UCSD-AML1 (cell line): ENCODE measurements at regions not wholly inside any gene's neighbourhood (a gene's known extent, or its start where the extent isn't known, plus 50 kb on each side); places are given as distances from the start of the nearest gene placed in this dataset.
"Not testable (repeated sequence)": the region's sequence is repeated elsewhere in the genome, so short reads cannot be mapped to it uniquely, and the experiment has no call there.

Experiments
- DNase-seq: peaks from one replicate; lab custom pipeline; 2025; ENCODE audit not compliant: unreplicated experiment; lab: John Stamatoyannopoulos, UW

DNA sequence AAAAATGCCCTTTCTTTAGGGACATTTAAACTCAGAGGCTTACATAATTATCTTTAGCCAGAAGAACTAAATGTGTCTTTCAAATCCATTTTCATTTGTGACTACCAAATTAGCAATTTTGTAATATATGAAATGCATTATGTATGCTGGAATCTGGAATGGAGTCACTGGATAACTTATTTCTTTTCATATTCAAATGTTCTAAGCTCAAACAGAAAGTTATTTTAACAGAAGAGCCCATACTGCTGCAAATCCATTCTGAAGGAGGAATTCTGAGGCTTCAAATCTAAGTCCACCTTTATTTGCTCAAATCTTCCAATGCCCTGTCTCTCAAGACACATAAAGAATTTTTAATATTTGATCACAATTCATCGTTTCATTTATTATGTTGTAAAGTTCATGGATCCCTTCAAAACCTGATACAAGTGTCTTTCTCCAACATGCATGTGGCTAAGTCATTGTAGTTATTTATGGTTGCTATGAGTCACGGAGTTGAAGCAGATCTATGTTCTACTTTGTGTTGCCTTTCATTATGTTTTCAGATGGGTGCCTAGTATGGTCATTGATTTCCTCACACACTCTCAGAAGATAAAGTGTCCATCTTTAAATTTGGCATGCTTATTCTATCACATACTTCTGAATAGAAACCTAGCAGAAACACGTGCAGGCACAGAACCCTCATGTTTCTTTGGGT is 214.8 kb upstream of the GCFC2 start:
- no peak for DNase-seq

DNA sequence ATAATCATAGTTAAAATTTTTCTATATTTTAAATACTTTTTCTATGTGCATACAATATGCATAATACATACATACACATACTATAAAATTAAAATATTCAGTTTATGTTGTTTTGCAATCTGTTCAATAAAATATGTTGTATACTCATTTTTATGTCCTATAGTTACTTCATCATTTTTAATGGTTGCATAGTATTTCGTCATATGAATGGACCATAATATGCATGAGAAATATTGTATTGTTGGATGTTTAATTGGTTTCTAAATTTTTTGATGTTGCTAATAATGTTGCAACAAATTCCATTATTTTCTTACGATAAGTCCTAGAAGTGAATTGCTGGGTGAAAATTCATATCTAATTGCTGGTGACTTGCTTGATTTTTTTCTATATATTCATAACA is 211.5 kb upstream of the GCFC2 start:
- no peak for DNase-seq

DNA sequence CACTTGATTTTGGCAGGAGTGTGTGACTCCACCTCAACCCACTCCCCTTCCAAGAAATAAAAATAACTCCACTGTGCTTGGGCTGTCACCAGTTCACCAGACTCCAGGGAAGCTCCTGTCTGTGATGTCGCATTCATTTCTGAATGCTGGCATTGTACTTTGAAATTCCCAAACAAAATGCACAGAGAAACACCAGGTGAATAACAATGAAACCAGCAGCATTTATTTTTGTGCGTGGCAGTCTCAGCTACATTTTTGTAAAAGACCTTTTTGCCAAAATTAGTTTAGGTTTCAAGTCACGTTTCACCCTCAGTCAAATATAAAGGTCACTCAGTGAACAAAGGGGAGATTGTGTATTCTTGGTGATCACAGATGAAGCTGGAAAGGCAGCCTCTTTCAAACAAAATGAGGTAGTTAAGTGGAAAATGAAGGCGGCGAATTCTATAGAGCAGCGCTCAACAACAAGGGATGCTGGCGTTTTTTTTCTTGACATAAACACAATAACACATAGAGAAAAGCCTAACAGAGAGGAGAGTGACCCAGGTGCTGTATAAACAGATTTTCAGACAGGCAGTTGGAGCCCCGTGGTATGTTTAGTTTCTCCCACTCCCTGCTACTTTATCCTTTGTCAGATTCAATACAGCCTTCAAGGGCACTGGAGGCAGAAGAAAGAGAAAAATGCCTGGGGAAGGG is 210.3 kb upstream of the GCFC2 start:
- DNase-seq: no peak

DNA sequence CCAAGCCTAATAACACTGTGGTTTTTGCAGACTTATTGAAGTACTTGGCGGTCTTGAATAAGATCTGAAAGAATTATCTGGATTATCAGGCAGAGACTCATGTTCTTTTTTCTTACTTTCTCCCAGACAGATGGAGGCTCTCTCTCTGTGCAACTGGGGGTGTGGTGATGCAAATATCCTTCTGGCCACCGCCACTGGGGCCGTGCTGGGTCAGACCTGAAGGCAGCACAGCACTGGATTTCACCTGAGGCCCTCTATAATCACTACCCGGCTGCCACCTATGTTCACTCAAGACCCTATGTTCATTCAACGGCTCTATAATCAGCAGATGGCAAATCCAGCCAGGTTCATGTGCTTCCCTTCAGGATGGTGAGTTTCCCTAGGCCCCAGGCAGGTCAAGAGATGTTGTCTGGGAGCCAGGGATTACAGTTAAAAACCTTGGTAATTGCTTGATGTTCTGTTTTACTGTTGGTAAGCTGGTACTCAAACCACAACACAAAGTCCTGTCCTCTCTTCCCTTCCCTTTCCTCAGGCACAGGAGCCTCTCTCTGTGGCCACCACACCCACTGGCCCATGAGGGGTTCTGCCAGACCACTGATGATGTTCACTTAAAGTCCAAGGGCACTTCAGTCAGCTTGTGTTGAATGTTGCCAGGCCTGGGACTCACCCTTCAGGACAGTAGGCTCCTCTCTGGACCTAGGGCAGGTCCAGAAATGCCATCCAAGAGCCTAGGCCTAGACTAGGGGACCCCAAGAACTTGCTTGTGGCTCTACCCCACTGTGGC is 205.3 kb upstream of the GCFC2 start:
- DNase-seq: no peak

DNA sequence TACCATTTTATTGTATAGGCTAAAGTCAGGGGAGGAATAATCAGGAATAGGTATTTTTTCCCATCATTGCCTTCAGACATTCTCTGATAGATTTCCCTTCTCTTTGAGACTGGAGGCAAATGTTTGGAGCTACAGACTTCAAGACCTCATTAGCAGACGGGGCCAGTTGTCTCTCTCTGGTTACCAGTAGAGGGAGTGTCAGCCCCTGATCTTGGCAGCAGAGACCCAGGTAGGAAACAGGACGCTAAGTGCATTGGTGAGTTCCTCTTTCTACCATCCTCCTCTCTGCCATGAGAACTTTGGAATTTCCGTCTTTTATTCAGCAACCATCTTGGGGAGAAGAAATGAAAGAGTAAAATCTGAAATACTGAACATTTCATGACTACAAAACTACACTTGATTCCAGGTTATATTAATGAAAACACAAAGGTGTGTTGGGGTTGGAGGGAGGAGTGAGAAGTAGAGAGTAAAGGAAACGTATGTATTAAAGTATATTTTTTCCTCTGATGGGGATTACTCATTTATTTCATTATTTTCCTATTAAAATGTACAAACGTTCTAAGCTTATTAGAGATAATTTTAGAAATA is 186.2 kb upstream of the GCFC2 start:
- DNase-seq: peak; percentile 6

DNA sequence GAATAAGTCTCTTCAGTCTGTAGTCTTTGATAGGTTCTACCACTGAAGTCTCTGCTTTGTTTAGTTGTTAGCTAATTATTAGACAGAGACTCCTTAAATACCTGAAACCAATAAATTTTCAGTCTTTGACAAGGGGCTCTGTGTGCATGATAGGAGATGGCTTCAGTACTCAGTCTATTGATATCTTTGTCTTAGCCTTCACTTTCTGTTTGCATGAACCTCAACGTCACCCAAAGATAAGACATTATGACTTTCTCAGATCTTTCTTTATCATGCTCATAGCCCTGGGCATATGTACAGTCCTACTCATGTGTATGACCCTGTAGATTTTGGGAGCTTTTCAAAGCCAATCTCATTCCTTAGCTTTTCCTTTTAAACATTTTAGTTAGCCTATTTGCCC is 183.5 kb upstream of the GCFC2 start:
- DNase-seq: no peak

DNA sequence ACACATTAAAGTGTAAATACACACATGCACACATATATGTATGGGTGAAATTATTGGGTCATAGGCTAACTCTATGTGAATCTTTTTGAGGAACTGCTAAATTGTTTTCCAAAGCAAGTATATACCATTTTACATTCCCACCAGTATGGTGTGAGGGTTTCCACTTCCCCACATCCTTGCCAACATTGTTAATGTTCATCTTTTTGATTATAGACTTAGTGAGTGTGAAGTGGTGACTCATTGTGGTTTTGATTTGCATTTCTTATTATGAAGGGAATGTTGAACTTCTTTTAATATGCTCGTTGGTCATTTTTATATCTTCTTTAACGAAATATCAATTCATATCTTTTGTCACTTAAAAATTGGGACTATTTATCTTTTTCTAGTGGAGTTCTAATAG is 181.8 kb upstream of the GCFC2 start:
- no peak for DNase-seq

DNA sequence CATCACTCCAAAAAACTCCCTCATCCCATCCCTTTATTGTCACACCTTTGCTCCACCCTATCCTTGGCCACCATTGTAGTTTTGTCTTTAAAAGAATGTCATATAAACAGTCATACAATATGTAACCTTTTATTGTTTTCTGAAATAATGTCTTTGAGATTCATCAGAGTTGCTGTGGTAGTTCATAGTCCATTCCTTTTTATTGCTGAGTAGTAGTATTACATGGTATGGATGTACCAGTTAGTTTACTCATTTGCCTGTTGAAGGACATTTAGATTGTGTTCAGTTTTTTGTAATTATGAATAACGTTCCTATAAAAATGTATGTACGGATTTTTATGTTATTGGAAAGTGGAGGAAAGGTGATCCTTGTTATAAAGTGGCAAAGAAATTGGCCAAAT is 171.8 kb upstream of the GCFC2 start:
- DNase-seq: no peak

DNA sequence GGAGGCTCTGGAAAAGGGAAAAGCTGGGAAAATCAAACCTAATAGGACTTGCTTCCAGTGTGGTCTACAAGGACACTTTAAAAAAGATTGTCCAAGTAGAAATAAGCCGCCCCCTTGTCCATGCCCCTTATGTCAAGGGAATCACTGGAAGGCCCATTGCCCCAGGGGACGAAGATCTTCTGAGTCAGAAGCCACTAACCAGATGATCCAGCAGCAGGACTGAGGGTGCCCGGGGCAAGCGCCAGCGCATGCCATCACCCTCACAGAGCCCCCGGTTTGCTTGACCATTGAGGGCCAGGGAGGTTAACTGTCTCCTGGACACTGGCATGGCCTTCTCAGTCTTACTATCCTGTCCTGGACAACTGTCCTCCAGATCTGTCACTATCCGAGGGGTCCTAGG is 164.9 kb upstream of the GCFC2 start:
- not testable (repeated sequence) for DNase-seq

DNA sequence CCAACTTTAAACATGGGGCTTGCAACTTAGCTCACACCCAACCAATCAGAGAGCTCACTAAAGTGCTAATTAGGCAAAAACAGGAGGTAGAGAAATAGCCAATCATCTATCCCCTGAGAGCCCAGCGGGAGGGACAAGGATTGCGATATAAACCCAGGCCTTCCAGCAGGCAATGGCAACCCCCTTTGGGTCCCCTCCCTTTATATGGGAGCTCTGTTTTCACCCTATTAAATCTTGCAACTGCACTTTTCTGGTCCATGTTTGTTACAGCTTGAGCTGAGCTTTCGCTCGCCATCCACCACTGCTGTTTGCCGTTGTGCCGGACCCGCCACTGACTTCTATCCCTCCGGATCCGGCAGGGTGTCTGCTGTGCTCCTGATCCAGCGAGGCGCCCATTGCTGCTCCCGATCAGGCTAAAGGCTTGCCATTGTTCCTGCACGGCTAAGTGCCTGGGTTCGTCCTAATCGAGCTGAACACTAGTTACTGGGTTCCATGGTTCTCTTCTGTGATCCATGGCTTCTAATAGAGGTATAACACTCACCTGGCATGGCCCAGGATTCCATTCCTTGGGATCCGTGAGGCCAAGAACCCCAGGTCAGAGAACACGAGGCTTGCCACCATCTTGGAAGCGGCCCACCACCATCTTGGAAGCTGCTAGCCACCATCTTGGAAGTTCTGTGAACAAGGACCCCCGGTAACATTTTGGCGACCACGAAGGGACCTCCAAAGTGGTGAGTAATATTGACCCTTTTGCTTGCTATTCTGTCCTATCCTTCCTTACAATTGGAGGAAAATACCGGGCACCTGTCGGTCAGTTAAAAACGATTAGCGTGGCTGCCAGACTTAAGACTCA is 161.3 kb upstream of the GCFC2 start:
- not testable (repeated sequence) for DNase-seq

DNA sequence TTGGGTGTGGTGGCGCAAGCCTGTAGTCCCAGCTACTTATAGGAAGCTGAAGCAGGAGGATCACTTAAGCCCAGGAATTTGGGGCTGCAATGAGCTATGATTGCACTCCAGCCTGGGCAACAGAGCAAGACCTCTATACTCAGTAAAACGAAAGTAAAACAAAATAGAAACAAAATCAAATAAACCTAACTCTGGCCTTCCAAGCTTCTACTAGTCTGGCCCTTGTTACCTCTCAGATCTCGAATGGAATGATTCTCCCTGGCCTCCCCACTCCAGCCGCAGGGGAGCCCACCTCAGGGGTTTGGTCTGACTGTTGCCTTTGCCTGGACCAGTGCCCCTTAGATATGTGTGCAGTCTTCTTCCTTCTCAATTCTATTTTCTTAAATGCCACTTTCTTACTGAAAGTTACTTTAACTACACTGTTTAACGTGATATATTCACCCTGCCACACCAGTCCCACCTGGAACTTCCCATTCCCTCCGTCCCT is 160.0 kb upstream of the GCFC2 start:
- no peak for DNase-seq

DNA sequence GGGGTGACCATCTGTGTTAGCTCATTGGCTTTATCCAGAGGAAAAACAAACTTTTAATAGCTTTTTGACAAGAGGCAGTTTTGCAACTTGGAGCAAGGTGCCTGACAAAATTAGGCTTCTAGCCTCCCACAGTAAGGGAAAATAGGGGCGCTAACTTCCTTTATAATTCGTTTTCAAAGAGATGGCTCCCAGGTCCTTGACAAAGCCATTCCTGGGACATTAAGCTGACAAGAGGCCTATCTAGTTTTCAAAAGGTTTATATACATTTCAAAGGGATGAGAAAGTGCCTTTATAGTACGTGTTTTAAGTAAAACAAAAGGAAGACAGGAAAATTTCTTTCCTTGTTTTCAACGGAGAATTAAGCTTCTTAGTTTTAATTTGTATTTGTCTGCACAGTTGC is 159.4 kb upstream of the GCFC2 start:
- DNase-seq: no peak

DNA sequence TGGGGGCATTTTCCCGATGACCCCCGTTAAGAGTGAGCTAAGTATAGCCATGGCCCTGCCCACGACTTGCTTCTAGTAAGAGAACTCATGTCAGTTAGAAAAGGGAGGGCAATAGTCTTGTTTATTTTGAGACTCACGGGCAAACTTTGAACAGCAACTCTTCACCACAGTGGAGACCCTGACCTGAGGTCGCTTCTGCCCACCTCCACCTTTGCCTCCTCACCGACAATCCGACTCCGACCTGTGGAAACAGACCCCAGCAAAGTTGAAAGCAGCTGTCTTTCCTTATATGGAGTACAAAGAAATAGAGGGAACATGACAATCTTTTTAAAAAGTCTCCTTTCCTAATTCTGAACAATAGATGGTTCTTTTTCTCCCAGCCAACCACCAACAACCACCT is 155.0 kb upstream of the GCFC2 start:
- DNase-seq: no peak

DNA sequence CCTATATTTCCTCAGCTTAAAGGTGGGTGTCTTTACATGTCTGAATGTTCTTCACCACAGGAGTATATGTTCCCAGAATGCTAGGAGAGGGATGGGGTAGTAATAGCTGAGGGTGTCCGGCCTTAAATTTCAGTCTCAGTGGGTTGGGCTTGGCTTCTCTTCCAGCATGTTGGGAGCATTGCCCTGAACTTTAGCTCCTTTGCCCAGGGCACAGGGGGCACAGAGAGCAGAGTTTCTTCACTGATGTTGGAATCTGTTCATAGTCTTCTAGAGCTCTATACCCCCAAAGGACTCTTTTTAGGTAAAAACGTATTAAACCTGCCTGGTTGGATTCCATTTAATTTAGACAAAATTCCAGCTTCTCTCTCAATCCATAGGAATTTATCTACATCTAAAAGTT is 154.4 kb upstream of the GCFC2 start:
- no peak for DNase-seq

DNA sequence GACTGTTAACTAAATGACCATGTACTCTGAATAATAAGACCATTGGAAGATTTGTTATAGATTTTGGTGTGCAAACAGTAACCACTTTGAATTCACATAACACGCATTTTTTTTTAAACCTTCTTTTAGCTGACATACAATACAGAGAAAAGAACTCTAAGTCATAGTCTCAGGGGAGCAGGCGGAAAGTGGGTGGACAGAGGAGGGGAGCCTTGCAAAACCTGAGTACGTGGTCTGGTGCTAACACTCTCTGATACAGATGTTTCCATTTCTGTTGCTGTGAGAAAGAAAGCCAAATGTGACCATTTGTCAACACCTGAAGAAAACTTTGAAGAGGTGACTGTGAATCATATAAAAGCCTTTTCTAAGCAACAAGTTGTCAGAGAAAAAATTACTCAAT is 151.8 kb upstream of the GCFC2 start:
- DNase-seq: no peak

DNA sequence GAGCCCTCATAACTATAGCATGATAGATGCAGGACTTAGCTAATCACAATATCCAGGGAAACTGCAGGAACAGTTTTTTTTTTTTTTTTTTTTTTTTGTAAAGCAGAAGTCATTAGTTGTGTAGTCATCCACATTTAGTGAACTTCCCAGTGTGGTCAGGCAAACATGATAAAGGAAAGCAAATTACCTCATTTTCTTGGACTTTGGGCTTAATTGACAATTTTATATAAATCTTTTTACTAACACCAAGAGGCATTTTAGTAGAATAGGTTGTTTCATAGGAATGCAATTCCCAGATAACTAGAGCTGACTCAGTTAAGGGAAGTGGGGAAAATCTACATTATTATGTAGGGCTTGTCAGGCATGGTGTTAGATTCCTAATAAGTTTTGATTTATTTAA is 142.7 kb upstream of the GCFC2 start:
- no peak for DNase-seq

DNA sequence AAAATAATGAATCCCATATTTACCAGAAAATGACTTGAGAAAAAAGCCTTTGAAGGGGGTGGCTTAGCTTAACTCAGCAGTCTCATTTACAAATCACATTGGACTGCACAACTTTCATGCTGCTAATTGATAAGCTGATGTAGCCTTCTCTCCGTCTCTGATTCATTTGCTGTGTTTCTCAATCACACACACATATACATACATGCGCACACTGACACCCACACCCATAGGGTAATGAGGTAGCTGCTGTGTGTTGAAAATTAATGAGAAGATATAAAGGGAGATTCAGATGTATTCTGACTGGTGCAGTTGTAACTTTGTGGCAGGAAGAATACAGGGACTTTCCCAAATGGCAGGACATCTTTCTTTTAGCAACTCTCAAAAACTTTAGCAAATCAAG is 141.9 kb upstream of the GCFC2 start:
- DNase-seq: no peak

DNA sequence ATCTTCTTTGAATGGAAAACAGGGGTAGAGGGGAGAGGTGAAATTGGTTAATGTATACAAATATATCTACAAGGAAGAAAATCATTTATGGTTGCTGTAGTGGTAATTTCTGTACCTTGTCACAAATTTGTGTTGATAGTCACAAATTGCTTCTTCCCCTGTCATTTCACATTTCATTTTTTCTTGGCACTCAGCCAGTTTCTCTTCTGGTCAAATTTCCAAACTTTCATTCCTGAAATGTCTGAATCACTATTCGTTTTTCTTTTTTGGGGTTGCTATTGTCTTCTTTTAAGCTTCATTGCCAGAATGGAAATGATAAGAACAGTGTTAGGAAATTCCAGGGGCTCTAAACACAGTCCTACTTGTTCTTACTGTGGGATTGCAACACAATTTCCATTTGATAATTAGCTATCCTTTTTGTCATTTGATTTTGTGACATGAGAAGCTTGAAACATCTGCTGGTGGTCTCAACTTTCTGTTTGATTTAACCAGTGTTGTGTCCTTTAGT is 136.0 kb upstream of the GCFC2 start:
- DNase-seq: no peak

DNA sequence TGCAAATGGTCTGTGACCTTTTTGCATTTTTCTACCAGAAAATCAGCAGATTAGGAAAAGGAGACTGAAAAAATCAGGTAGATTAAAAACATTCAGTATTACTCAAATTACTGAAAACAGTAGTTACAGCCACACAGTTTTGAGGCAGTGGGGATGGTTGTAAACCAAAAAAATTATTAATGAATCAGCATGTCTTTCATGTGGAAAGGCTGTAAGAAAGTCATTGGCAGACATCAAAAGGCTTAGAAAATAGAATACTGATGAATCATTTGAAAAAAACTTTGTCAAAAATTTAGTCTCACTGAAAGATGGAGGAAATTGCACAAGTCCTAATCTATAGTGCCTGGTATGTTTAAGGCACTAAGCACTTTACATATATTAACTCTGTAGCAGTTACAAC is 133.9 kb upstream of the GCFC2 start:
- no peak for DNase-seq

DNA sequence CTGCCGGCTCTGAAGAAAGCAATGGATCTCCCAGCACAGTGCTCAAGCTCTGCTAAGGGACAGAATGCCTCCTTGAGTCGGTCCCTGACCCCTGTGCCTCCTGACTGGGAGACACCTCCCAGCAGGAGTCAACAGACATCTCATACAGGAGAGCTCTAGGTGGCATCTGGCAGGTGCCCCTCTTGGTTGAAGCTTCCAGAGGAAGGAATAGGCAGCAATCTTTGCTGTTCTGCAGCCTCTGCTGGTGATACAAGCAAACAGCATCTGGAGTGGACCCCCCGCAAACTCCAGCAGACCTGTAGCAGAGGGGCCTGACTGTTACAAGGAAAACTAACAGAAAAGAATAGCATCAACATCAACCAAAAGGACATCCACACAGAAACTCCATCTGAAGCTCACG is 123.9 kb upstream of the GCFC2 start:
- DNase-seq: not testable (repeated sequence)

DNA sequence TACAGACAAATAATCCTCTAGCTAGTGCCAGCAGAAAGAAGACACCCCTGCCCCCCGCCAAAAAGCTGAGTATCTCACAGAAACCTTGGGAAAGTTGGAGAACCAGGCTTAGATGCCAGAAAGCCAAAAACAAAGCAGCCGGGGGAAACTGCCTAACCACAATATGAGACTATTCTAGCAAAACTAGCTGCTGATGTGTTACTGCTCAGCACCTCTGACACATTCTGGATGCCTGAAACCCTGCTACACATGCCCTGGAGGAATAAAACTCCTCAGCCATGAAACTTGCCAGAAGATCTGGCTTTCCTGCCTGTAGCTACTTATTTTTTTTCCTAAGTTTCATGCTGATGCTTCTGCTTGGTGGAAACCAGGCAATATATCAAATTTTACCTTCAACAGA is 122.7 kb upstream of the GCFC2 start:
- DNase-seq: no peak
